Osteocyte (in vitro differentiated cells): ENCODE measurements at regions not wholly inside any gene's neighbourhood (a gene's known extent, or its start where the extent isn't known, plus 50 kb on each side); places are given as distances from the start of the nearest gene placed in this dataset.

Experiments used
- DNase-seq: peaks from one replicate; pipeline ENCODE4 v3.0.0; 2021; ENCODE audit warnings: mixed read lengths; ENCODE audit not compliant: unreplicated experiment; ENCODE audit errors: extremely low spot score
- H3K27ac Mint-ChIP-seq: one replicate; pipeline ENCODE4 v1.8.0; 2021; ENCODE audit warnings: mild to moderate bottlenecking, mixed read lengths; ENCODE audit not compliant: unreplicated experiment
- H3K27me3 Mint-ChIP-seq: one replicate; pipeline ENCODE4 v1.8.0; 2021; ENCODE audit warnings: mixed read lengths; ENCODE audit not compliant: unreplicated experiment
- H3K36me3 Mint-ChIP-seq: one replicate; pipeline ENCODE4 v1.8.0; 2021; ENCODE audit warnings: mixed read lengths; ENCODE audit not compliant: unreplicated experiment
- H3K4me1 Mint-ChIP-seq: one replicate; pipeline ENCODE4 v1.8.0; 2021; ENCODE audit warnings: mixed read lengths; ENCODE audit not compliant: unreplicated experiment
- H3K4me3 Mint-ChIP-seq: one replicate; pipeline ENCODE4 v1.8.0; 2021; ENCODE audit warnings: mild to moderate bottlenecking, moderate library complexity, mixed read lengths; ENCODE audit not compliant: unreplicated experiment
- H3K9me3 Mint-ChIP-seq: one replicate; pipeline ENCODE4 v1.8.0; 2021; ENCODE audit warnings: mixed read lengths; ENCODE audit not compliant: unreplicated experiment
- CTCF ChIP-seq: fragments of 200-600 bp; sonication (generic); IDR thresholded peaks from 2 replicates; pipeline ENCODE4 v1.5.0; 2021; ENCODE audit warnings: antibody characterized with exemption, mild to moderate bottlenecking, moderate library complexity

- Mint-ChIP-seq H3K4me3 (no peak overlapping the region), H3K4me1 (peaks cover 15% of the 10 kb centered on the region), H3K27me3 (no peaks in the 10 kb centered on the region), H3K9me3 (peaks cover 15% of the 10 kb centered on the region), H3K27ac (no peak overlapping the region), H3K36me3 (peaks cover 6% of the 10 kb centered on the region)
- no peak for TF ChIP-seq CTCF
- DNase-seq = no peak
Measured at GRCh38 chr21:38720074-38720473, 85.7 kb upstream of the ETS2 start.

- Mint-ChIP-seq H3K36me3 (peaks cover 6% of the 10 kb centered on the region), H3K9me3 (peaks cover 18% of the 10 kb centered on the region), H3K4me3 (no peak overlapping the region), H3K27me3 (no peaks in the 10 kb centered on the region), H3K4me1 (peaks cover 15% of the 10 kb centered on the region), H3K27ac (no peak overlapping the region)
- TF ChIP-seq CTCF = no peak
- no peak for DNase-seq
Measured at GRCh38 chr21:38721055-38721454, 84.7 kb upstream of the ETS2 start.

GRCh38 chr21:38721958-38722357, 83.8 kb upstream of the ETS2 start:
- Mint-ChIP-seq H3K27ac (no peak overlapping the region), H3K27me3 (no peaks in the 10 kb centered on the region), H3K4me3 (no peak overlapping the region), H3K9me3 (peaks cover 18% of the 10 kb centered on the region), H3K36me3 (peaks cover 6% of the 10 kb centered on the region), H3K4me1 (peaks cover 10% of the 10 kb centered on the region)
- TF ChIP-seq CTCF = no peak
- DNase-seq = no peak

GRCh38 chr21:38725196-38726157, 80.3 kb upstream of the ETS2 start:
- Mint-ChIP-seq H3K9me3 (peaks cover 18% of the 10 kb centered on the region), H3K27ac (no peak overlapping the region), H3K27me3 (no peaks in the 10 kb centered on the region), H3K4me1 (peaks cover 17% of the 10 kb centered on the region), H3K36me3 (peaks cover 6% of the 10 kb centered on the region), H3K4me3 (no peak overlapping the region)
- TF ChIP-seq CTCF = no peak
- no peak for DNase-seq

GRCh38 chr21:38726482-38726881, 79.2 kb upstream of the ETS2 start:
- no peak for DNase-seq
- Mint-ChIP-seq H3K4me3 (no peak overlapping the region), H3K9me3 (peaks cover 18% of the 10 kb centered on the region), H3K27me3 (no peaks in the 10 kb centered on the region), H3K36me3 (peaks cover 6% of the 10 kb centered on the region), H3K27ac (no peak overlapping the region), H3K4me1 (peaks cover 19% of the 10 kb centered on the region)
- TF ChIP-seq CTCF = no peak
